GM23338 (cell line): ENCODE measurements at regions not wholly inside any gene's neighbourhood (a gene's known extent, or its start where the extent isn't known, plus 50 kb on each side); places are given as distances from the start of the nearest gene placed in this dataset.

ENCODE experiments used
- EZH2 ChIP-seq: fragments of 200-600 bp; sonication (generic); IDR thresholded peaks from one replicate; pipeline ENCODE4 v1.8.0; 2017; ENCODE audit warnings: antibody characterized with exemption, mild to moderate bottlenecking, low read depth; ENCODE audit not compliant: unreplicated experiment
- EZH2phosphoT487 ChIP-seq: fragments of 200-600 bp; sonication (generic); IDR thresholded peaks from one replicate; pipeline ENCODE4 v1.8.1; 2018; ENCODE audit warnings: antibody characterized with exemption; ENCODE audit not compliant: unreplicated experiment
- TF ChIP-seq, protein P1 (sequence below): IDR thresholded peaks from 2 replicates; pipeline ENCODE4 v1.6.1; 2016; ENCODE audit warnings: antibody characterized with exemption
- TF ChIP-seq, protein P2 (sequence below), 2 experiments: fragments of 200-600 bp in 1 of 2; sonication (generic) in 1 of 2; conservative IDR thresholded peaks; 2 replicates each; pipeline versions ENCODE4 v1.5.1 to v1.6.1; 2016 to 2017; ENCODE audit warnings: antibody characterized with exemption in 2 of 2, low read depth in 2 of 2, mild to moderate bottlenecking in 2 of 2, moderate library complexity in 1 of 2

DNA sequence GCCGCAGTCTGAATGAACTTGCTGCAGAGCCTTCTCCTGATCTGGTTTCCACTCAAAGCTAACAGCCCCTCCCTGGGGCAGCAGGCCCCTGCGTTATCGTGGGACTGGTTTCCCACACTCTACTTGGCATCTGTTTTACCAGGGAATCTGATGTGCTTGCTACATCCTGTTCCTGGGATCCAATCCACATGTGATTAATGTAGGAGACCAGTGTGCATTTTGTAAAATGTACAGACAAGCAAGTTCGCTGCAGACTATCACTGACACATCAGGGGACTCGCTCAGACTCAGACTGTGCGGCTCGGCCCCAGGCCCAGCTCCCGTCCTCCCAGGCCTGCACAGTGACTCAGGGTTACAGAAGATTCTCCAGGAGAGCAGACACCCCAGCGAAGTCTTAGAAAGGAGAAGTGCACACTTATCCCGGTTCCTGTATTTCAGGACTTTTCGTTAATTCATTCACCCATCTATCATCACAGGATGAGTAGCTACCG is 340.1 kb downstream of the MATN1 start:
- TF ChIP-seq, protein P1, sequence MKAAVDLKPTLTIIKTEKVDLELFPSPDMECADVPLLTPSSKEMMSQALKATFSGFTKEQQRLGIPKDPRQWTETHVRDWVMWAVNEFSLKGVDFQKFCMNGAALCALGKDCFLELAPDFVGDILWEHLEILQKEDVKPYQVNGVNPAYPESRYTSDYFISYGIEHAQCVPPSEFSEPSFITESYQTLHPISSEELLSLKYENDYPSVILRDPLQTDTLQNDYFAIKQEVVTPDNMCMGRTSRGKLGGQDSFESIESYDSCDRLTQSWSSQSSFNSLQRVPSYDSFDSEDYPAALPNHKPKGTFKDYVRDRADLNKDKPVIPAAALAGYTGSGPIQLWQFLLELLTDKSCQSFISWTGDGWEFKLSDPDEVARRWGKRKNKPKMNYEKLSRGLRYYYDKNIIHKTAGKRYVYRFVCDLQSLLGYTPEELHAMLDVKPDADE, result no peak
- TF ChIP-seq, protein P2, sequence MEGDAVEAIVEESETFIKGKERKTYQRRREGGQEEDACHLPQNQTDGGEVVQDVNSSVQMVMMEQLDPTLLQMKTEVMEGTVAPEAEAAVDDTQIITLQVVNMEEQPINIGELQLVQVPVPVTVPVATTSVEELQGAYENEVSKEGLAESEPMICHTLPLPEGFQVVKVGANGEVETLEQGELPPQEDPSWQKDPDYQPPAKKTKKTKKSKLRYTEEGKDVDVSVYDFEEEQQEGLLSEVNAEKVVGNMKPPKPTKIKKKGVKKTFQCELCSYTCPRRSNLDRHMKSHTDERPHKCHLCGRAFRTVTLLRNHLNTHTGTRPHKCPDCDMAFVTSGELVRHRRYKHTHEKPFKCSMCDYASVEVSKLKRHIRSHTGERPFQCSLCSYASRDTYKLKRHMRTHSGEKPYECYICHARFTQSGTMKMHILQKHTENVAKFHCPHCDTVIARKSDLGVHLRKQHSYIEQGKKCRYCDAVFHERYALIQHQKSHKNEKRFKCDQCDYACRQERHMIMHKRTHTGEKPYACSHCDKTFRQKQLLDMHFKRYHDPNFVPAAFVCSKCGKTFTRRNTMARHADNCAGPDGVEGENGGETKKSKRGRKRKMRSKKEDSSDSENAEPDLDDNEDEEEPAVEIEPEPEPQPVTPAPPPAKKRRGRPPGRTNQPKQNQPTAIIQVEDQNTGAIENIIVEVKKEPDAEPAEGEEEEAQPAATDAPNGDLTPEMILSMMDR (conservative IDR thresholded peaks at IDR 0.05; ENCODE audit: low read depth in 2 of 2), result no peak
- TF ChIP-seq EZH2phosphoT487 (no peak), EZH2 (no peak)
